ENCODE measurements at regions not wholly inside any gene's neighbourhood (a gene's known extent, or its start where the extent isn't known, plus 50 kb on each side); places are given as distances from the start of the nearest gene placed in this dataset.

DNA sequence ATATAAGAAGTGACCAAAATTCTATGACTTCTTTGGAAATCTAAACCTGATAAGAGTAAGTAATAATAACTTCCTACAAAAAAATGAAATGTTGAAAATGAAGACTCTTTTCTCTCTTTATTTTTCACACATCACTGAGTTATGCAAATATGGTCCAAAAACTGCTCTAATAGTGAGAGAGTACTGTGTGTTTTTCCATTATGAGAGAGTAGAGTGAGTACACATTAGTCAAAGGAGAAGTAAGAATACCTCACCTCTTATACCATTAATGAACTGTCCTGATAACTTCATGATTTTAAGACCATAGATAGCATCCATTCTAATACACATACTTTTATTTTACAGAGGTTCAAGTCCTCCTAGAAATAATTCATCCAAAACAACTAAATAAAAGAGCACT, 1310.2 kb downstream of the SI start:
- TF ChIP-seq, protein P1, sequence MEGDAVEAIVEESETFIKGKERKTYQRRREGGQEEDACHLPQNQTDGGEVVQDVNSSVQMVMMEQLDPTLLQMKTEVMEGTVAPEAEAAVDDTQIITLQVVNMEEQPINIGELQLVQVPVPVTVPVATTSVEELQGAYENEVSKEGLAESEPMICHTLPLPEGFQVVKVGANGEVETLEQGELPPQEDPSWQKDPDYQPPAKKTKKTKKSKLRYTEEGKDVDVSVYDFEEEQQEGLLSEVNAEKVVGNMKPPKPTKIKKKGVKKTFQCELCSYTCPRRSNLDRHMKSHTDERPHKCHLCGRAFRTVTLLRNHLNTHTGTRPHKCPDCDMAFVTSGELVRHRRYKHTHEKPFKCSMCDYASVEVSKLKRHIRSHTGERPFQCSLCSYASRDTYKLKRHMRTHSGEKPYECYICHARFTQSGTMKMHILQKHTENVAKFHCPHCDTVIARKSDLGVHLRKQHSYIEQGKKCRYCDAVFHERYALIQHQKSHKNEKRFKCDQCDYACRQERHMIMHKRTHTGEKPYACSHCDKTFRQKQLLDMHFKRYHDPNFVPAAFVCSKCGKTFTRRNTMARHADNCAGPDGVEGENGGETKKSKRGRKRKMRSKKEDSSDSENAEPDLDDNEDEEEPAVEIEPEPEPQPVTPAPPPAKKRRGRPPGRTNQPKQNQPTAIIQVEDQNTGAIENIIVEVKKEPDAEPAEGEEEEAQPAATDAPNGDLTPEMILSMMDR (IDR thresholded peaks at IDR 0.05; ENCODE audit: control insufficient read depth, insufficient read depth, low read depth, low read length, missing control alignments): no peak
- H3K4me3 ChIP-seq (ENCODE audit: control insufficient read depth, low read depth, low read length): no peak overlapping the region
- DNase-seq (ENCODE audit: low read depth): no peak

DNA sequence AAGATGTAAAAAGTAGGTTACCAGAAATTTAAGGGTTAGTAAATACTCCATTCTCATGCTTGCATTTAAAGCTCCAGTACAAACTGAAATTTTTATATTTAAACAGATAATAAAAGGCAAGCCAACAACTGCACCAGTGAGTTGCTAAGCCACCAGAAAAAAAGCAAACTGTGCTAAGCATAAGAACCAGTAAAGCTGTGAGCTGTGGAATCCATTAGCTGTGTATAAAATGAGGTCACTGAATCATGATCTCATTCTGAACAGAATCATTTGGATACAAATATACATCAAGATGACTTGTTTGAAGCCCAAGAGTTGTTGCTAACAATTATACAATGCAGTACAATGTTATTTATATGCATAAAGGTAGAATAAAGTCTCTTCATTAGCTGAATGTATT, 1312.2 kb downstream of the SI start:
- no peak overlapping the region for H3K4me3 ChIP-seq (ENCODE audit: control insufficient read depth, low read depth, low read length)
- DNase-seq (ENCODE audit: low read depth): no peak
- TF ChIP-seq, protein P1 (IDR thresholded peaks at IDR 0.05; ENCODE audit: control insufficient read depth, insufficient read depth, low read depth, low read length, missing control alignments): no peak

- no peak overlapping the region for H3K4me3 ChIP-seq (ENCODE audit: control insufficient read depth, low read depth, low read length)
- DNase-seq (ENCODE audit: low read depth): no peak
- TF ChIP-seq, protein P1 (IDR thresholded peaks at IDR 0.05; ENCODE audit: control insufficient read depth, insufficient read depth, low read depth, low read length, missing control alignments): no peak
Measured at GRCh38 chr3:163753033-163753432, 1325.3 kb downstream of the SI start.

DNA sequence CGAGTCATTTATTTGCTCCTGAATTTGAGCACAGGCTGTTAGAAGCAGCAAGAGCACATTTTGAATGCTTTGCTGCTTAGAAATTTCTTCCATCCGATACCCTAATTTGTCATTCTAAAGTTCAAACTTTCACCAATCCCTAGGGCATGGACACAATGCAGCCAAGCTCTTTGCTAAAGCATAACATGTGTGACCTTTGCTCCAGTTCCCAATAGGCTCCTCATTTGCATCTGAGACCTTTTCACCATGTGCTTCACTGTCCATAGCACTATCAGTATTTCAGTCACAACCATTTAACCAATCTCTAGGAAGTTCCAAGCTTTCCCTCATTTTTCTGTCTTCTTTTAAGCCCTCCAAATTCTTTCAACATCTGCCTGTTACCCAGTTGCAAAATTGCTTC, 1333.1 kb downstream of the SI start:
- TF ChIP-seq, protein P1 (IDR thresholded peaks at IDR 0.05; ENCODE audit: control insufficient read depth, insufficient read depth, low read depth, low read length, missing control alignments): no peak
- H3K4me3 ChIP-seq (ENCODE audit: control insufficient read depth, low read depth, low read length): no peak overlapping the region
- DNase-seq (ENCODE audit: low read depth): no peak

DNA sequence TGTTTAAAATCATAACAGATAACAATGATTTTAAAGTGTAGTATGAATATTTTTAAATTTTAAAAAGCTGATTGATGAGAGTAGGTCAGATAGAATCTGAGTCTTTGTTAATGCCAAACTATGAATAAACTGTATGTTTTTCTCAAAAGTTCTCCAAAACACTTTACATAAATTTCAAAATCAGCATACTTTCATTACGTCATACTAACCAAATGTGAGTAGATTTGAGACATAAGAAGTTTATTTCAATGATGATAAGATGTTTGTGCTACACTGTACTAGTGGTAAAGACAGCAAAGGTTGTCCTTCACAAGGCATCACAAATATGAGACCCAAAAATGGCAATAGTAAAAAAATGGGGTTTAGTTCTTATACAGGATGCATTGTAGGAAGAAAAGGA, 1342.9 kb downstream of the SI start:
- no peak for DNase-seq (ENCODE audit: low read depth)
- H3K4me3 ChIP-seq (ENCODE audit: control insufficient read depth, low read depth, low read length): no peak overlapping the region
- TF ChIP-seq, protein P1 (IDR thresholded peaks at IDR 0.05; ENCODE audit: control insufficient read depth, insufficient read depth, low read depth, low read length, missing control alignments): no peak

DNA sequence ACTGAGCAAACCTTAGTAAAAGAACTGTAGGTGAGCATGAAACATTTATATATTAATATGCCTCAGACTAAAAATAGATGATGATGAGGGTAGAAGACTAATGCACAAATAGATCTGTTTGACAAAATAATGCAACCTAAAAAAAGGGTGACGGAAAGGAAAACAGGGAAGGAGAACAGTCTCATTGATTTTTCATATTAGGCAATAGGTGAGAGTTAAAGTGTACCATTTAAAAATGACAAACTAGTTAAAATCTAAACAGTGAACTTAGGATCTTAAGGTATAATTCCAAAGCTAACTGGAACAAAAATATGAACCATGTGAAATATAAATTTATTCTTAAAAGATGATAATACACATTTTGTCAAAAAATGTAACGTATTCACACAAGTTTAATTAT, 1347.6 kb downstream of the SI start:
- H3K4me3 ChIP-seq (ENCODE audit: control insufficient read depth, low read depth, low read length): no peak overlapping the region
- TF ChIP-seq, protein P1 (IDR thresholded peaks at IDR 0.05; ENCODE audit: control insufficient read depth, insufficient read depth, low read depth, low read length, missing control alignments): no peak
- no peak for DNase-seq (ENCODE audit: low read depth)

DNA sequence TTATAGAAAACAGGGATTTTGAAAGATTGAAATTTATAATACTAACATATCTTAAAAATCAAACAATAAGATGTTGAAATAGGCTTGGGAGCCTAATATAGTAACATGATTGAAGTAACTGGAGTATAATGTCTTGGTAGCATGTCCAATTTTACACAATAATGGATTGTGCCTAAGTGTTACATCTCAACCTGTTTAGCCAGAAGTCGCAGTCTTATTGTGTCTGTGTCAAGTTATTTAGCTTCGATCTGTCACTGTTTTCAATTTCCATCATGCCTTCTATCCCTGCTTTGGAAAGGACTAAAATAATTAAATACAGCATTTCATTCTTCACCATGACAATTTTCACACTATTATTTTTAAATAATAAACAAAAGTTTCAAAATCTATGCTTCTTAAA, 1352.2 kb downstream of the SI start:
- TF ChIP-seq, protein P1 (IDR thresholded peaks at IDR 0.05; ENCODE audit: control insufficient read depth, insufficient read depth, low read depth, low read length, missing control alignments): no peak
- no peak overlapping the region for H3K4me3 ChIP-seq (ENCODE audit: control insufficient read depth, low read depth, low read length)
- DNase-seq (ENCODE audit: low read depth): no peak
